HepG2 (cell line): ENCODE measurements at regions not wholly inside any gene's neighbourhood (a gene's known extent, or its start where the extent isn't known, plus 50 kb on each side); places are given as distances from the start of the nearest gene placed in this dataset.

ENCODE experiments used
- ATAC-seq: fragments of 200-7000 bp; cut with Tn5 transposase; 3 replicates; pipeline ENCODE4 v1.9.1; 2020; ENCODE audit warnings: mild to moderate bottlenecking, moderate library complexity
- BruUV-seq: library from RNA; stranded (reverse); fragments of 400-500 nt; replicated peaks from 2 replicates; lab custom pipeline; 2021; lab: Mats Ljungman, UMichigan
- CTCF ChIA-PET: fragments of 300-600 bp; formaldehyde crosslinking; extraction: SDS; loops from one replicate; lab custom pipeline; 2021; ENCODE audit warnings: low total read pairs, inconsistent platforms, low intra/inter-chr PET ratio; lab: Yijun Ruan, JAX
- POLR2A ChIA-PET: fragments of 350-600 bp; sonication (Branson Sonifier 250); formaldehyde crosslinking; loops from one replicate; lab custom pipeline; 2020; ENCODE audit warnings: antibody characterized with exemption, inconsistent platforms; lab: Yijun Ruan, JAX
- DNase-seq: peaks from one replicate; pipeline ENCODE4 v3.0.0-alpha.2; 2015; ENCODE audit warnings: low spot score
- FAIRE-seq: peaks from 3 replicates; lab custom pipeline; 2011; peaks lifted over from hg19 to GRCh38; lab: Jason Lieb, UNC
- H2AFZ ChIP-seq: one replicate; pipeline ENCODE4 v1.6.1; 2011; ENCODE audit warnings: low read length, inconsistent platforms
- H3K27ac ChIP-seq: fragments of 300-600 bp; 3 replicates; pipeline ENCODE4 v1.8.0; 2011; ENCODE audit warnings: mixed run types, mild to moderate bottlenecking, mixed read lengths, low read length, inconsistent platforms; ENCODE audit not compliant: insufficient read depth; ENCODE audit errors: extremely low read length
- H3K27me3 ChIP-seq, 2 experiments: fragments of 200-600 bp in 1 of 2; 2 replicates in 1 of 2; 3 replicates in 1 of 2; pipeline versions ENCODE4 v1.6.0 to v1.8.0; 2011; ENCODE audit warnings: low read length in 2 of 2, mild to moderate bottlenecking in 2 of 2, moderate library complexity in 2 of 2, inconsistent platforms in 1 of 2; ENCODE audit not compliant: insufficient read depth in 2 of 2, control insufficient read depth in 1 of 2
- H3K36me3 ChIP-seq, 2 experiments: fragments of 200-600 bp in 1 of 2; replicated peaks in 1 of 2; 2 replicates in 1 of 2; 3 replicates in 1 of 2; pipeline versions ENCODE4 v1.5.1 to v1.8.0; 2011; ENCODE audit warnings: low read length in 2 of 2, inconsistent platforms in 1 of 2; ENCODE audit not compliant: insufficient read depth in 2 of 2, control insufficient read depth in 1 of 2
- H3K4me1 ChIP-seq: 2 replicates; pipeline ENCODE4 v1.5.1; 2012; ENCODE audit warnings: low read length, inconsistent platforms; ENCODE audit not compliant: insufficient read depth
- H3K4me2 ChIP-seq: 2 replicates; pipeline ENCODE4 v1.6.0; 2011; ENCODE audit warnings: low read depth, low read length, inconsistent platforms
- H3K4me3 ChIP-seq, 3 experiments: fragments of 200-600 bp in 1 of 3; sonication (generic), shearing (Covaris generic) in 1 of 3; replicated peaks in 1 of 3; 2 replicates each; pipeline ENCODE4 v1.5.1; 2011 to 2016; ENCODE audit warnings: low read length in 3 of 3, inconsistent platforms in 2 of 3, low read depth in 2 of 3, mild to moderate bottlenecking in 2 of 3, control low read depth in 1 of 3, mixed read lengths in 1 of 3; ENCODE audit not compliant: insufficient read depth in 1 of 3
- H3K79me2 ChIP-seq: one replicate; pipeline ENCODE4 v1.6.1; 2011; ENCODE audit warnings: low read length, inconsistent platforms; ENCODE audit not compliant: insufficient read depth
- H3K9ac ChIP-seq: 2 replicates; pipeline ENCODE4 v1.6.0; 2011; ENCODE audit warnings: mild to moderate bottlenecking, low read depth, low read length, inconsistent platforms; ENCODE audit not compliant: insufficient read depth
- H3K9me3 ChIP-seq: 2 replicates; pipeline ENCODE4 v1.5.1; 2012; ENCODE audit warnings: mild to moderate bottlenecking, low read length
- H4K20me1 ChIP-seq: 2 replicates; pipeline ENCODE4 v1.6.0; 2011; ENCODE audit warnings: inconsistent platforms, mild to moderate bottlenecking, low read length, moderate library complexity; ENCODE audit not compliant: insufficient read depth
- ARNT ChIP-seq: fragments of 450-650 bp; IDR thresholded peaks from 2 replicates; pipeline ENCODE4 v1.6.1; 2017
- ATM ChIP-seq: fragments of 450-650 bp; IDR thresholded peaks from 2 replicates; pipeline ENCODE4 v1.7.1; 2017; ENCODE audit warnings: mild to moderate bottlenecking, borderline replicate concordance
- CEBPG ChIP-seq: IDR thresholded peaks from 2 replicates; pipeline ENCODE4 v1.6.1; 2016
- CREM ChIP-seq, 2 experiments: sonication (generic) in 1 of 2; formaldehyde crosslinking in 1 of 2; IDR thresholded peaks; 2 replicates each; pipeline versions ENCODE4 v1.4.0 to v1.6.1; 2016 to 2020; ENCODE audit warnings: antibody characterized with exemption in 1 of 2, mild to moderate bottlenecking in 1 of 2, missing genetic modification reagents in 1 of 2
- EED ChIP-seq: sonication (generic); formaldehyde crosslinking; IDR thresholded peaks from 2 replicates; pipeline ENCODE4 v1.5.0; 2020; ENCODE audit warnings: mild to moderate bottlenecking, missing genetic modification reagents
- ELF1 ChIP-seq: sonication (generic); formaldehyde crosslinking; IDR thresholded peaks from 2 replicates; pipeline ENCODE4 v1.4.0; 2020; ENCODE audit warnings: missing genetic modification reagents
- SMC3 ChIP-seq: IDR thresholded peaks from 2 replicates; pipeline ENCODE4 v1.6.1; 2011; ENCODE audit warnings: low read length, improper control_type of control experiment
- SOX6 ChIP-seq, 2 experiments: fragments of 450-650 bp in 1 of 2; sonication (generic) in 1 of 2; formaldehyde crosslinking in 1 of 2; IDR thresholded peaks; 2 replicates each; pipeline versions ENCODE4 v1.4.0 to v1.6.1; 2017 to 2020; ENCODE audit warnings: antibody characterized with exemption in 1 of 2, mild to moderate bottlenecking in 1 of 2, missing genetic modification reagents in 1 of 2
- TBX2 ChIP-seq: sonication (generic); formaldehyde crosslinking; IDR thresholded peaks from 2 replicates; pipeline ENCODE4 v1.5.0; 2020; ENCODE audit warnings: missing genetic modification reagents, mild to moderate bottlenecking, borderline replicate concordance
- ZBTB1 ChIP-seq: sonication (generic); formaldehyde crosslinking; IDR thresholded peaks from 2 replicates; pipeline ENCODE4 v1.4.0; 2020; ENCODE audit warnings: missing genetic modification reagents, borderline replicate concordance
- ZNF280D ChIP-seq: sonication (generic); formaldehyde crosslinking; IDR thresholded peaks from 2 replicates; pipeline ENCODE4 v1.5.1; 2020; ENCODE audit warnings: mild to moderate bottlenecking, missing genetic modification reagents
- ZNF350 ChIP-seq: sonication (generic); formaldehyde crosslinking; IDR thresholded peaks from 2 replicates; pipeline ENCODE4 v1.4.0; 2020; ENCODE audit warnings: mild to moderate bottlenecking, low read depth, missing genetic modification reagents, borderline replicate concordance
- ZNF546 ChIP-seq: sonication (generic); formaldehyde crosslinking; conservative IDR thresholded peaks from 2 replicates; pipeline ENCODE4 v1.8.1; 2023; ENCODE audit warnings: mild to moderate bottlenecking, missing genetic modification reagents
- ZNF841 ChIP-seq: sonication (generic); formaldehyde crosslinking; IDR thresholded peaks from 2 replicates; pipeline ENCODE4 v1.8.1; 2023; ENCODE audit warnings: missing genetic modification reagents, borderline replicate concordance
- WGBS: methylation state at CpG from one replicate; pipeline ENCODE4 v1.1.6; 2017; ENCODE audit warnings: low lambda C conversion rate; 5-methylcytosine and 5-hydroxymethylcytosine counted together
- in situ Hi-C: cut with HindIII; loops from 2 replicates; pipeline ENCODE4 v1.10.0; 2017; ENCODE audit warnings: low pct_unique_long_range_greater_than_20kb; ENCODE audit not compliant: extremely low pct_ligation_motif_present
- intact Hi-C: fragments of 100-400 bp; cut with micrococcal nuclease; formaldehyde crosslinking; loops from one replicate; pipeline ENCODE4 v1.10.0; 2022; ENCODE audit not compliant: unreplicated experiment
- TF ChIP-seq, protein P1 (sequence below): sonication (generic); formaldehyde crosslinking; conservative IDR thresholded peaks from 2 replicates; pipeline ENCODE4 v1.8.1; 2023; ENCODE audit warnings: missing genetic modification reagents
- TF ChIP-seq, protein P2 (sequence below): conservative IDR thresholded peaks from 2 replicates; pipeline ENCODE4 v1.6.1; 2018; ENCODE audit warnings: missing genetic modification reagents

GRCh38 chr12:89889062-89889461 lies 180.4 kb upstream of the ATP2B1 start:
- CTCF ChIA-PET = no interaction called here
- no peak overlapping the region for H2AFZ ChIP-seq
- intact Hi-C loops (no loop called here), in situ Hi-C loops (no loop called here)
- no peaks in the 10 kb centered on the region for H3K9me3 ChIP-seq
- no peak overlapping the region for H3K4me3 ChIP-seq
- DNase-seq (no peak), FAIRE-seq (no peak), ATAC-seq (no peak)
- POLR2A ChIA-PET = no interaction called here
- TF ChIP-seq CEBPG (CRISPR knock-in tag) (no peak), ZNF350 (CRISPR knock-in tag) (no peak), ARNT (no peak), ATM (no peak), EED (CRISPR knock-in tag) (no peak), ZNF280D (CRISPR knock-in tag) (no peak), ELF1 (CRISPR knock-in tag) (no peak)
- no peaks in the 10 kb centered on the region for H3K79me2 ChIP-seq
- H4K20me1 ChIP-seq = no peaks in the 10 kb centered on the region
- H3K27ac ChIP-seq = no peak overlapping the region
- no peaks in the 10 kb centered on the region for H3K27me3 ChIP-seq
- H3K36me3 ChIP-seq = no peaks in the 10 kb centered on the region
- 17% methylated on average over 4 of the region's 4 CpGs for WGBS
- no peak overlapping the region for H3K9ac ChIP-seq
- no peak overlapping the region for H3K4me2 ChIP-seq
- no peaks in the 10 kb centered on the region for H3K4me1 ChIP-seq
- BruUV-seq = no TSS peak

DNA sequence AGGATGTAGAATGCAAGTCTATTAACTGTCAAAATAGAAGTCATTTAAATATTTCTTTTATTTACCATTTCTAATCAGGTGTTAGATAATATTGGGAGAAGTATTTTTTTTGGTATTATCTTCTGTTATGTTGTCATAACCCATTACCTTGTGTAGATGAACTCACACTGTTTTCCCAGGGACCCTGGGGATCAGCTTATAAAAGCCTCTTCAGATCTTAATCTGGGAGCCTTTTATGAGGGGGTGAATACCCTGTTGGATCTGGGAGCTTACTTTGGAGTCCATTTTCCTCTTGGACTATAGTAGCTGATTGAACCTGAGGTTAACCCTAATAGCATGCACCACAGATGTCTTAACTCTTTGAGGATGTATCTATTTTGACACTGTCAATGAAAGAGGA lies 176.3 kb upstream of the ATP2B1 start:
- FAIRE-seq = no peak
- ChIA-PET POLR2A (no interaction called here), CTCF (no interaction called here)
- no peak overlapping the region for H3K27ac ChIP-seq
- ATAC-seq = no peak
- H2AFZ ChIP-seq = no peak overlapping the region
- intact Hi-C loops = no loop called here
- no peaks in the 10 kb centered on the region for H3K27me3 ChIP-seq
- H3K4me3 ChIP-seq = no peak overlapping the region
- DNase-seq = no peak
- H3K4me2 ChIP-seq = no peak overlapping the region
- H3K9ac ChIP-seq = no peak overlapping the region
- BruUV-seq = no TSS peak
- H3K79me2 ChIP-seq = no peaks in the 10 kb centered on the region
- in situ Hi-C loops = no loop called here
- H3K9me3 ChIP-seq = no peaks in the 10 kb centered on the region
- no peaks in the 10 kb centered on the region for H3K4me1 ChIP-seq
- H3K36me3 ChIP-seq = no peaks in the 10 kb centered on the region
- H4K20me1 ChIP-seq = no peaks in the 10 kb centered on the region
- no peak for TF ChIP-seq TBX2 (CRISPR knock-in tag)
- no peak for TF ChIP-seq ZNF841 (CRISPR knock-in tag)
- TF ChIP-seq ZBTB1 (CRISPR knock-in tag) = no peak
- TF ChIP-seq, protein P1, sequence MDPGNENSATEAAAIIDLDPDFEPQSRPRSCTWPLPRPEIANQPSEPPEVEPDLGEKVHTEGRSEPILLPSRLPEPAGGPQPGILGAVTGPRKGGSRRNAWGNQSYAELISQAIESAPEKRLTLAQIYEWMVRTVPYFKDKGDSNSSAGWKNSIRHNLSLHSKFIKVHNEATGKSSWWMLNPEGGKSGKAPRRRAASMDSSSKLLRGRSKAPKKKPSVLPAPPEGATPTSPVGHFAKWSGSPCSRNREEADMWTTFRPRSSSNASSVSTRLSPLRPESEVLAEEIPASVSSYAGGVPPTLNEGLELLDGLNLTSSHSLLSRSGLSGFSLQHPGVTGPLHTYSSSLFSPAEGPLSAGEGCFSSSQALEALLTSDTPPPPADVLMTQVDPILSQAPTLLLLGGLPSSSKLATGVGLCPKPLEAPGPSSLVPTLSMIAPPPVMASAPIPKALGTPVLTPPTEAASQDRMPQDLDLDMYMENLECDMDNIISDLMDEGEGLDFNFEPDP (CRISPR knock-in tag) = no peak
- no peak for TF ChIP-seq CREM (IDR thresholded peaks at IDR 0.05)
- no peak for TF ChIP-seq CREM (CRISPR knock-in tag; IDR thresholded peaks at IDR 0.05)
- TF ChIP-seq, protein P2, sequence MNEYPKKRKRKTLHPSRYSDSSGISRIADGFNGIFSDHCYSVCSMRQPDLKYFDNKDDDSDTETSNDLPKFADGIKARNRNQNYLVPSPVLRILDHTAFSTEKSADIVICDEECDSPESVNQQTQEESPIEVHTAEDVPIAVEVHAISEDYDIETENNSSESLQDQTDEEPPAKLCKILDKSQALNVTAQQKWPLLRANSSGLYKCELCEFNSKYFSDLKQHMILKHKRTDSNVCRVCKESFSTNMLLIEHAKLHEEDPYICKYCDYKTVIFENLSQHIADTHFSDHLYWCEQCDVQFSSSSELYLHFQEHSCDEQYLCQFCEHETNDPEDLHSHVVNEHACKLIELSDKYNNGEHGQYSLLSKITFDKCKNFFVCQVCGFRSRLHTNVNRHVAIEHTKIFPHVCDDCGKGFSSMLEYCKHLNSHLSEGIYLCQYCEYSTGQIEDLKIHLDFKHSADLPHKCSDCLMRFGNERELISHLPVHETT = no peak
- TF ChIP-seq SOX6 (IDR thresholded peaks at IDR 0.05) = no peak
- TF ChIP-seq SOX6 (CRISPR knock-in tag; IDR thresholded peaks at IDR 0.05) = no peak
- TF ChIP-seq SMC3 = no peak
- TF ChIP-seq ZNF546 (CRISPR knock-in tag) = no peak
